ENCODE measurements at regions not wholly inside any gene's neighbourhood (a gene's known extent, or its start where the extent isn't known, plus 50 kb on each side); places are given as distances from the start of the nearest gene placed in this dataset.

GRCh38 chr2:4618141-4618540 lies 914.8 kb downstream of the DCDC2C start:
- DNase-seq, result no peak

DNA sequence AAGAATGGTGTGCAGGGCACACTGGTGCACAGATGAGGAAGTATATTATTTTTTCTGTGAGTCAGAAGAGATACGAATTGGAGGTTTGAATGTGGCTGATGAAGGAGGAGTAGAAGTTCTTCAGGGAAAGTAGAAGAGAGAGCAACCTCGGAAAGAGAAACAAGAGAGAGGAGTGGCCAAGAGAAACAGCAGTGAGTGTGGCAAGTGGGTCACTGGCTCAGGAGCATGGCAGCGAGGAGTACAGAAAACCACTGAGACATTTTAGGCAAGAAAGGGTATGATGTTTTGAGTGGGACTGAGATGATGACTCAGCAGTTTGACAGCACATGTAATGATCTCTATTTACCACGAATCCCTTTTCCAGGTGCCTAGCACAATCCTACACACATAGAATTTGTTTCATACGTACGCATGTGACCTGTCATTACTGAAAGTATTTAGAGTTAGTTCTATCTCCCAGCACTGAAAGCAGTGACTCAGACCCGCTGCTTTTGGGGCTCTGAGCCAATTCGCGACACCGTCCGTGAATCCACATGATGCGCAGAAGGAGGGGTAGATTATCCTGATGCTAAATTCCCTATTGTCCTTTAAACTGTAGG lies 915.4 kb downstream of the DCDC2C start:
- no peak for DNase-seq

GRCh38 chr2:4628998-4629501 lies 925.7 kb downstream of the DCDC2C start:
- DNase-seq, result no peak

GRCh38 chr2:4635289-4635688 lies 931.9 kb downstream of the DCDC2C start:
- no peak for DNase-seq

DNA sequence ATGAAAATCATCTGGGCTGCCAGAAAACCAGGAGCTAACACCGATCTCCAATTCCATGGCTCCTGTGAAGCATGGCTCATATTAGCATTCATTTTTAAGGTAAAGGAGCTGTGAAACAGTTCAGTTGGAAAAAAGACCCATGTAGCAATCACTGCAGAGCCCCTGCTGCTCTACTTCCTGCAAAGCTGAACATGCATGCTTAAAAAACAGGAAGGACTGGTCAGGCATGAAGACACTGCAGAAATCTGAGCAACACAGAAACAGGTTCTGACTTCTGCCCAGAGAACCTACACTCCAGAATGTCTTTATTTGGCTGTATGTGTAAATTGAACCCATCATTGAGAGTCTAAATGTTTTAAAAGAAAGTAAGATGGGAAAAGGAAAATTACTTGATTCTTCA lies 950.6 kb downstream of the DCDC2C start:
- DNase-seq, result no peak

DNA sequence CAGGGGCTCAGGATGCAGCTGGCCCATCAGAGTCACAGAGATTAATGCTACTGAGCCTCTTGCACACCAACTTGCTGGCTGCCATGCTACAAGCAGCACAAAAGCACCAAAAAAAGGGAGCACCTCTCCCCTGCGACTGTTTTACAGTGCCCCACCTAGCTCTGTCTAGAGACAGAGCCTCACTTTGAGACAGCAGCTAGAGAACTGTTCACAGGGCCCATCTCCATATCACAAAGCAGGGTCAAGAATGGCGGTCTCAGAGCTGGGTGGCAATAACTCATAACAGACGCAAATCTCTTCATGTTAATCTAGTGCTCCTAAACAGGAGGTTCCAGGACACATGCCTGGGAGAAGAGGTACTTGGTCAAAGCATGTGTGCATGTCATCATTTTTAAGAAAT lies 953.0 kb downstream of the DCDC2C start:
- DNase-seq, result no peak

DNA sequence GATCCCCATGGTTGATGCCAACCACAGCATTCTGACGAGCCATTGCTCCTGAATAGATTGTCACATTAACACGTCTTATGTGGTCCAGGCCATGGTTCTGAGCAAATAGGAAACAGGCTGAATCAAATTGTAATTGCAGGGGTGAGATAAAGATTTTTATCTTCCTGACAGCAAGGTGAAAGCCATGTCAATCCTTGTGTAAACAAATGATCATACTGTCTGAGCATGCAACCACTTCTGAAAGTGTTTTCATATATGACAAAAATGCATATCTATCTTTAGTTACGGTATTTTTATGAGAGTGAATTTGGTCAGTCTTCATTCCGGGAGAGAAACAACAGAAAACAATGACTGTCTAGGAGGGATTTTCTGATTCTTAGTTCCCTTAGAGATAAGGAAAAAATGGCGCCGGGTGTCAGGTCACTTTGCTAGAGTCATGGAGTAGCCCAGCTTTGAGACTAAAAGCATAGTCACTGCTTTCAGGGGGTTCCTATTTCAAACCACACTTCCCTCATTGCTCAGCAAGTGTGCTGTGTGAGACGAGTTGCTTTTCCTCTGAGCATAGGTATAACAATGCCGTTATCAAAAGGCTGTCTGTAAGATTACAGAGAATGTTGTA lies 958.9 kb downstream of the DCDC2C start:
- no peak for DNase-seq

- DNase-seq, result no peak
Observed at GRCh38 chr2:4668381-4668780, 965.0 kb downstream of the DCDC2C start.

- no peak for DNase-seq
Observed at GRCh38 chr2:4670331-4670730, 967.0 kb downstream of the DCDC2C start.

GRCh38 chr2:4673025-4673489 lies 969.7 kb downstream of the DCDC2C start:
- DNase-seq, result peak; percentile 88

GRCh38 chr2:4674007-4674406 lies 970.6 kb downstream of the DCDC2C start:
- DNase-seq, result peak; percentile 74

DNA sequence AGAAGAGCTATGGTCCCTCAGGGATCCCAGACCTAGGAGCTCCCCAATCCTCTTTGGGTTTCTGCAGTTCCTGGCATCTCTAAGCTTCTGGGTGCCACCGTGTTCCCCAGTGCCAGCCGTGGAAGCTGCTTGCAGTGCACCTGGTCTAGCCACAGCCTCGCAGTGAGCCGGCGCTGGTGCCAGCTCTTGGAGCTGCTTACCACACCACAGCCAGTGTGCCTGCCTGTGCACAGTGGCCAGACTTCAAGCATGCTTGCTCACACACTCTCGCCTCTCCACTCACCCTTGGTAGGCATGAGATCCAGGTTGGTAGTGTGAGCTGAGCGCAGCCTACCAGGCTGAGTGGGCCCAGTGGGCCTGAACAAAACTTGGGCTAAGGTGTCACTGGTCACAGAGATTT lies 971.9 kb downstream of the DCDC2C start:
- no peak for DNase-seq

DNA sequence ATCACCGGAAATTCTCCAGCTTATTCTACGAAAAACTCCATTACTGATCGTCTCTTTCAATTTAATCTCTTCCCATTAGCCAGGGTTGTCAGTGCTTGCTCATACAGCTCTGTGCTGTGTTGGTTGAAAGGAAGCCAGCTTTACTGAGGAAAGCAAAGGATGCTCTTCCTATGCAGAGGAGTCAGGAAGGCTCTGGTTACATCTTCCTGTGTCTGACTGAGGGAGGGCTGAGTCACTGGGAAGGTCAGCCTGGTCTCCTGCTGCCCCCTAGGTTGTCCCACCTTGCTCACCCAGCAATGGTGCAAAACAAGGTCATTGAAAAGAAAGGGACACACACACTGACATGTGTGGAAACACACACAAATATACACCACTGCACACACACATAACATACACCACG lies 975.6 kb downstream of the DCDC2C start:
- DNase-seq, result no peak

DNA sequence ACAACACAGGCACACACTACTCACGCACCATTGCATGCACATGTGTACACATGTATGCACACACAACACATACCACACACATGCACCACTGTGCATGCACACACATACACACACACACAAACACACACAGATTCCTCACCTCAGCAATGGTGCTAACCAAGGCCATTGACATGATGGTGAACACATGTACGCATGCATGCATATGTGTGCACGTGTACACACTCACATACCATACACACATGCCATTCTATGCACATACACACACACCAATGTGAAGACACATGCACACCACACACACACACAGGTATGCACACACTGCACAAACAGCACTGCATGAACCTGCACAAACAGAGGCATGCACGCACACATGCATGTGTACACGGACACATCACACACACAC lies 976.0 kb downstream of the DCDC2C start:
- no peak for DNase-seq

- no peak for DNase-seq
Observed at GRCh38 chr2:4684921-4685320, 981.5 kb downstream of the DCDC2C start.

DNA sequence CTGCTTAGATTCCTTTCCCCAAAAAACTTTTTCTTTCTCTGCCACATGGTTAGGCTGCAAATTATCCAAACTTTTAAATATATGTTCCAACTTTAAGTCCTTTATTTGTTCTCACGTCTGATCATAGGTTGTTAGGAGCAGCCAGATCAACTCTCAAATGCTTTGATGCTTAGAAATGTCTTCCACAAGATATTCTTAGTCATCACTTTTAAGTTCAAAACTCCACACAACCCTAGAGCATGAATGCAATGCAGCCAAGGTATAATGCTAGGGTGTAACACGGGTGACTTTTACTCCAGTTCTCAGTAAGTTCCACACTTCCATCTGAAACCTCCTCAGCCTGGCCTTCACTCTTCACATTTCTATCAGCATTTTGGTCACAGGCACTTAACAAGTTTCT lies 987.5 kb downstream of the DCDC2C start:
- DNase-seq, result no peak

GRCh38 chr2:4693266-4693665 lies 989.9 kb downstream of the DCDC2C start:
- no peak for DNase-seq

GRCh38 chr2:4695281-4695861 lies 992.0 kb downstream of the DCDC2C start:
- DNase-seq, result no peak

- peak; percentile 12 for DNase-seq
Observed at GRCh38 chr2:4715065-4715464, 977.1 kb upstream of the SOX11 start.

DNA sequence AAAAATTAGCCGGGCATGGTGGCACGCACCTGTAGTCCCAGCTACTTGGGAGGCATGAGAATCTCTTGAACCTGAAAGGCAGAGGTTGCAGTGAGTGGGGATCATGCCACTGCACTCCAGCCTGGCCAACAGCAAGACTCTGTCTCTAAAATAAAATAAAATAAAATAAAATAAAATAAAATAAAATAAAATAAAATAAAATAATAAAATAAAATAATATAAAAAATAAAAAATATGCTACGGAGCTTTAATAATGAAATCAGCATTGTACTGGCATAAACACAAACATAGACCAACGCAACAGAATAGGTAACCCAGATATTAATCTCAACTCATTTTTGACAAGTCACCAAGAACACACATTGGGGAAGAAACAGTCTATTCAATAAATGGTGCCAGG lies 973.4 kb upstream of the SOX11 start:
- DNase-seq, result no peak

DNA sequence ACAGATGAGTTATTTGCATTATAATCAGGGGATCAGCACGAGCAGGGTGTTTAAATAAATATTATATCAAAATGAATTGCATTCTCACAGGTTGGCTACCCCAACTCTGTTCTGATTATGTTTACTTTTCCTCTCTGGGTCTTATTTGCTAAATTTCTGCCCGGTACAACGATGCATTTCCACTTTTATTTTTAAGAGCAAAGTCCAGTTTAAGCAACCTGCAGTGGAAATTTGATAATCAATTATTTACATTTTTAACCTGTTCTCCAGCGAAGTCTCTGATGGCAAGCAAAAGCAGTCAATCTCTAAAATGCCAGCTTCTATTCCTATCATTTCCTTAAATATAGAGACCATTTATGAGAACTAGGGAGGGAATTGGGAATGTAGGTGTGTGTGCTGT lies 966.6 kb upstream of the SOX11 start:
- DNase-seq, result no peak

DNA sequence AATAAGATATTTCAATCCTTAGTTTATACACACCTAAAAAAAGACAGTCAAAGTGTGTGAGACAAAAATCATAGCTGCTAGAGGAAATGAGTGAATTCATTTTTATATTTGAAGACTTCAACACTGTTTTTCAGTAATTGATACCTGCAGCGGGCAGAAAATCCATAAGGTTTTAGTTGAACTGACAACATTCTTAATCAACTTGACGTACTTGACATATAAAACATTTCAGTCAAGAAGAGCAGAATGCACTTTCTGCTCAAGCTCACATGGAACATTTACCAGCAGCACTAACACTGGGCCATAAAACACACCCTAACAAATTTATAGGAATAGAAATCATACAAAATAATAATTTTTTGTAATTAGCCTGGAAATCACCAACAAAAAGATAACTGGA lies 959.6 kb upstream of the SOX11 start:
- no peak for DNase-seq

GRCh38 chr2:4745056-4745991 lies 946.9 kb upstream of the SOX11 start:
- peak; percentile 47 for DNase-seq

Measured in NCI-H2029 (cell line).